ENCODE measurements at regions not wholly inside any gene's neighbourhood (a gene's known extent, or its start where the extent isn't known, plus 50 kb on each side); places are given as distances from the start of the nearest gene placed in this dataset.

- DNase-seq (ENCODE audit: low read depth): no peak
Measured at GRCh38 chr7:3193379-3194120, 107.5 kb upstream of the SDK1 start.

- no peak for DNase-seq (ENCODE audit: low read depth)
Measured at GRCh38 chr7:3194501-3195141, 106.4 kb upstream of the SDK1 start.

- no peak for DNase-seq (ENCODE audit: low read depth)
Measured at GRCh38 chr7:3195160-3195559, 105.9 kb upstream of the SDK1 start.

GRCh38 chr7:3196629-3197400, 104.2 kb upstream of the SDK1 start:
- DNase-seq (ENCODE audit: low read depth): no peak

GRCh38 chr7:3197567-3198213, 103.4 kb upstream of the SDK1 start:
- no peak for DNase-seq (ENCODE audit: low read depth)

DNA sequence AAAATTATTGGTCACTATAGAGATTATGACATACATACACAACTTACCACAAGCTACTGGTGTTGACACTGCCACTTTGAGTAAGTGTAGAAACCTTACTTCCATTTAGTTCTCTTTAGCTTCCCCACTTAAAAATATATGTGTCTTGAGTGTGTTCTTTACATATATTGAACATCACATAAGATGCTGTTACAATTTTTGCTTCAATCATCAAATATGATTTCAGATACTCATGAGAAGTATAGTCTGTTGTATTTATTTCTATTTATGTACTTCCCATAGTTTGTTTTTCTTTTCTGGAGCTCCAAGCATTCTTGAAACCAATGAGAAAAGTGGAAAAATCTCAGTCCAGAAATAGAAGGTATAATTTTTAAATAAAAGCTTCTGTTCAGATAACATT, 102.7 kb upstream of the SDK1 start:
- no peak for DNase-seq (ENCODE audit: low read depth)

DNA sequence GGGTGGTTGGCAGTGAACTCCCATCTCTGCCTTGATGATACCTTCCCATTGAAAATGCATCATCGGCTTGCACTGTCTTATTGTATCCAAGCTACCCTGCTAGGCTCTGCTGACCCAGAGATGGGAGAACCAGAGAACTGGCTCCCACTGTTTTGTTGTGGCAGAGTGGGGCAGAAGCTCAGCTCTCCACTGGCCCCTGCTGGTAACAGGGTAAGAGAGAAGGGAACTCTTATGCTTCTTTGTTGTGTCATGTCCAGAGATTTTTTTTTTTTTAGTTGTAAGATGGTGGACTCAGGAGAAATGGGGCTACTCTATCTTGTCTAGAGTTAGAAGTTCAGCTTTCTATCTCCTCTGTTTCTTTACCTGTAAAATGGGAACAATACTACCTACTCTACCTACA, 100.5 kb upstream of the SDK1 start:
- no peak for DNase-seq (ENCODE audit: low read depth)

DNA sequence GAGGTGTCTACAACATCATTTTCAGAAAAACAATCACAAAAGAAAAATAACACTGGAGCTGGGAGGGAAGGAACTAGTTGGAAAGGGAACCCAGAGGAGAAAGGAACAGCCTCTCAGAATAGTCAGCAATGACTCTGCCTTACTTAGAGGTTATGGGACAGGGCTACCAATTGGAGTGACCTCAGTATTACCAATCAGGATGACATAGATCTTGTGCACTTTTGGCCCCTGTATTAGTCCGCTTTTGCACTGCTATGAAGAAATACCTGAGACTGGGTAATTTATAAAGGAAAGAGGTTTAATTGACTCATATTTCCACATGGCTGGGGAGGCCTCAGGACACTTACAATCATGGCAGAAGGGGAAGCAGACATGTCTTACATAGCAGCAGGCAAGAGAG, 99.7 kb upstream of the SDK1 start:
- no peak for DNase-seq (ENCODE audit: low read depth)

DNA sequence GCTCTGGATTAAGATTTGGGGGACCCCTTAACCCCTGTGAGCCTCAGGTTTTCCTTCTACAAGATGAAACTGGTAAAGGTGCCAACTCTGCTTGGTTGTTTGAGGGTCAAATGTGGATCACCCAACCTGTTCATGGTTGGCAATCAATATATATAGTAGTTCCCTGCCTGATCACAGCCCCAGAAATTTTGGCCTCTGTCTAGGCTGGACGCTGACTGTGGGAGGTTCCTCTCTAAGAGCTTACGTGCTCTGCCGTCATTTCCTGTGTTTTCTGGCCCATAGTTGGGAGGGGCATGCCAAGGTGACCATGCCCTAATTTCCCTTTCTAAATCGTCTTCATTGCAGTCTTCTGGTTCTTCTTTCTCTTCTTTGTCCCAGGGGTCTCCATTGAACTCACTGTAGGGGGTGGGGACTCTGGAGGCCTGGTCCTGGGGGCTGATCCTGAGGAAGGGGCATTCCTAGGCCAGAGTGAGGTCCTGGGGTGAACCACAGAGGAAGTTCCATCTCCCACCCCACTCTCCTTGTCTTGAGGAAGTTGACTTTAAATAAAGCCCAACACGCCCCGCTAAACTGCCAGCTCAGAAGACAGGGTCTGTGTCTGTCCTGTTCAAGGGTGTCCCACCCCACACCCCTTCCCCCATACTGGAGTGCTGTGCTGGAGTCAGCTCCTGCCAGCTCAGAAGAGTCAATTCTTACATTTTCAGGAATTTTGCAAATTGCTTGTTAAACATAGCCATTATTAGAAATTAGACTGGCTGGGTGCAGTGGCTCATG, 98.9 kb upstream of the SDK1 start:
- no peak for DNase-seq (ENCODE audit: low read depth)

DNA sequence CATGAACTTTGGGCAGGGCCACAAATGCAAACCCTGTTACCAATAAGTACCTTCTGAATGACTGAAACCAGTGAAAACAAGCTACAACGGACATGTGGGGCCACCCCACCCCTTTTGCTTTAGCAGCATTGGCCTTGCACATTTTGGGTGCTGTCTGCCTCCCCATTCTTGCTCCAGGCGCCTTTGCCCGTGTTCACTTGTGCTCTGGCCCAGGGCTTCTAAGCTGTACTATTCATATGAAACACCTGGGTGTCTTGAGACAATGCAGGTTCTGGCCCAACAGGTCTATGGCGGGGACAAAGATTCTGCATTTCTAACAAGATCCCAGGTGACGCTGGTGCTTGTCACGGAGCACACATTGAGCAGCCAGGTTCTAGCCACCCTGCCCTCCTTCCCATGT, 96.5 kb upstream of the SDK1 start:
- DNase-seq (ENCODE audit: low read depth): no peak

- DNase-seq (ENCODE audit: low read depth): no peak
Measured at GRCh38 chr7:3206101-3206500, 95.0 kb upstream of the SDK1 start.

DNA sequence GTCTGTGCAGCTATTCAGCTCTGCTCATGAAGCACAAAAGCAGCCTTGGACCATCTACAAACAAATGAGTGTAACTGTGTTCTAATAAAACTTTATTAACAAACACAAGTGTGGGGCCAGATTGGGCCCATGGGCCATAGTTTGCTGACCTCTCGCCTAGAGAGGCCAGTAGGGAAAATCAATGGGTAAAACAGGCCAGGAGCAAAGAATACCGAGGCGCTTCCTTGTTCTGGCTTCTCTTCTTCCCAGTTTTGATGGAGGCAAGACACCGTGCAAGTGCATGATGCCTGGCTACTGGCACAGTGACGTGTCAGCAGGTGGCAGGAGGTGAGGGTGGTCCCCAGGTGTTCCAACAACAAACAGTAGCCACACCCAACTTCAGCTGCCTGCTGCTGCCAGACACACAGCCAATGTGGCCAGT, 94.3 kb upstream of the SDK1 start:
- DNase-seq (ENCODE audit: low read depth): no peak

- no peak for DNase-seq (ENCODE audit: low read depth)
Measured at GRCh38 chr7:3207387-3207902, 93.6 kb upstream of the SDK1 start.

DNA sequence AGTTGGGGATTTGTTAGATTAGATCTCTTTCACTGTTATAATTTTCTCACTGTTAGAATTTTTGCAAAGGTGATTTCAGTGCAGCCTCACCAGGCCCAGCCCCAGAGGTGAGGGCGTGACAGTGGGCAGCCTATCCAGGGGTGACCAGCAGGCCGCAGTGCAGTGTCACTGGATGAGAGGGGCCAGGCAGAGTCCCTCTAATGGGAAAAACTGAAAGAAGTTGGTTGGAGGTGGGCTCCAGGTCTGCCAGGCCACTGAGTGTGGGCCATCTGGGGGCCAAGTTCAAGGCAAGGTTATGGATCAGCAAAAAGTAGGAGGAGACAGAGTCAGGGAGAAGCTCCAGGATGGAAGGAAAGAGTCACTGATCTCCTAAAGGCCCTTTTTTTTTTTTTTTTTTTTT, 90.5 kb upstream of the SDK1 start:
- DNase-seq (ENCODE audit: low read depth): no peak

GRCh38 chr7:3214090-3214413, 87.0 kb upstream of the SDK1 start:
- no peak for DNase-seq (ENCODE audit: low read depth)

- DNase-seq (ENCODE audit: low read depth): no peak
Measured at GRCh38 chr7:3215624-3216585, 85.1 kb upstream of the SDK1 start.

GRCh38 chr7:3217166-3217565, 83.9 kb upstream of the SDK1 start:
- DNase-seq (ENCODE audit: low read depth): no peak

GRCh38 chr7:3218411-3219225, 82.4 kb upstream of the SDK1 start:
- no peak for DNase-seq (ENCODE audit: low read depth)

DNA sequence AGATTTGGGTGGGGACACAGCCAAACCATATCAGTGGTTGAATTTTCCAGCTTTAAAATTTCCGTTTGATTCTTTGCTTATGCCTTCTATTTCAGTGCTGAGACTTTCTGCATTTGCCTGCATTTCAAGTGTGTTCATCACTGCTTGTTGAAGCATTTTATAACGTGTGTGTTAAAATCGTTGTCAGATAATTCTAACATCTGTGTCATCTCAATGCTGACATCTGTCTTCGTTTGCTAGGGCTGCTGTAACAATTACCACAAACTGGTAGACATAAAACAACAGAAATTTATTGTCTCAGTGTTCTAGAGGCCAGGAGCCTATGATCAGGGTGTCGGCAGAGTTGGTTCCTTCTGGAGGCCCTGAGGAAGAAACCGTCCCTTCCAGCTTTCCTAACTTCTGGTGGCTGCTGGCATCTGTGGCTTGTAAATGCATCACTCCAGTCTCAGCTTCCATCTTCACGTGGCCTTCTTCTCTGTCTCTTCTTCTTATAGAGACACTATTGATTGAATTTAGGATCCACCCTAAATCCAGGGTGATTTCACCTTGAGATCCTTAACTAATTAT, 71.1 kb upstream of the SDK1 start:
- DNase-seq (ENCODE audit: low read depth): no peak
